Gastroesophageal sphincter (tissue), 4 donors: ENCODE measurements at regions not wholly inside any gene's neighbourhood (a gene's known extent, or its start where the extent isn't known, plus 50 kb on each side); places are given as distances from the start of the nearest gene placed in this dataset.
"Not testable (repeated sequence)": the region's sequence is repeated elsewhere in the genome, so short reads cannot be mapped to it uniquely, and the experiment has no call there.

ENCODE experiments used
- ATAC-seq: fragments of 150-250 bp; one replicate; pipeline ENCODE4 v1.9.1; 2016; ENCODE audit warnings: mild to moderate bottlenecking, moderate library complexity
- H3K27ac ChIP-seq, 4 donors: fragments of 200-600 bp; sonication (generic) in 3 of 4; 1 replicate in 3 of 4; 2 replicates in 1 of 4; pipeline ENCODE4 v1.5.1; 2016 to 2019
- H3K27me3 ChIP-seq: fragments of 200-600 bp; sonication (generic); one replicate; pipeline ENCODE4 v1.5.1; 2019
- H3K36me3 ChIP-seq, 2 donors: fragments of 200-600 bp; sonication (generic); one replicate each; pipeline ENCODE4 v1.5.1; 2019; ENCODE audit warnings: control low read depth in 1 of 2
- H3K4me1 ChIP-seq, 3 donors: fragments of 200-600 bp; sonication (generic); 1 replicate in 2 of 3; 2 replicates in 1 of 3; pipeline ENCODE4 v1.5.1; 2016 to 2019; ENCODE audit warnings: control low read depth in 2 of 3
- H3K4me3 ChIP-seq, 2 donors: fragments of 200-600 bp; sonication (generic); one replicate each; pipeline ENCODE4 v1.5.1; 2019; ENCODE audit warnings: mild to moderate bottlenecking in 1 of 2, moderate library complexity in 1 of 2
- H3K9me3 ChIP-seq, 3 donors: fragments of 200-600 bp; sonication (generic); one replicate each; pipeline ENCODE4 v1.5.1; 2017 to 2019; ENCODE audit warnings: control low read depth in 2 of 3
- CTCF ChIP-seq, 4 experiments: fragments of 200-600 bp in 2 of 4; fragments of 450-650 bp in 2 of 4; sonication (generic) in 1 of 4; IDR thresholded peaks; one replicate each; pipeline ENCODE4 v1.5.1; 2017 to 2019; ENCODE audit warnings: antibody characterized with exemption in 4 of 4, mild to moderate bottlenecking in 2 of 4, moderate library complexity in 2 of 4
- EP300 ChIP-seq: sonication (generic); formaldehyde crosslinking; IDR thresholded peaks from one replicate; pipeline ENCODE4 v1.6.1; 2017; ENCODE audit warnings: antibody characterized with exemption, mild to moderate bottlenecking
- POLR2A ChIP-seq, 2 donors: fragments of 450-650 bp; IDR thresholded peaks; one replicate each; pipeline ENCODE4 v1.6.1; 2017; ENCODE audit warnings: antibody characterized with exemption in 2 of 2, mild to moderate bottlenecking in 2 of 2, moderate library complexity in 1 of 2
- POLR2AphosphoS5 ChIP-seq: sonication (generic); formaldehyde crosslinking; IDR thresholded peaks from one replicate; pipeline ENCODE4 v1.6.1; 2017; ENCODE audit warnings: antibody characterized with exemption
- WGBS, 2 donors: methylation state at CpG; one replicate each; pipeline ENCODE4 v1.1.5; 2018; ENCODE audit warnings: low coverage in 1 of 2; 5-methylcytosine and 5-hydroxymethylcytosine counted together

DNA sequence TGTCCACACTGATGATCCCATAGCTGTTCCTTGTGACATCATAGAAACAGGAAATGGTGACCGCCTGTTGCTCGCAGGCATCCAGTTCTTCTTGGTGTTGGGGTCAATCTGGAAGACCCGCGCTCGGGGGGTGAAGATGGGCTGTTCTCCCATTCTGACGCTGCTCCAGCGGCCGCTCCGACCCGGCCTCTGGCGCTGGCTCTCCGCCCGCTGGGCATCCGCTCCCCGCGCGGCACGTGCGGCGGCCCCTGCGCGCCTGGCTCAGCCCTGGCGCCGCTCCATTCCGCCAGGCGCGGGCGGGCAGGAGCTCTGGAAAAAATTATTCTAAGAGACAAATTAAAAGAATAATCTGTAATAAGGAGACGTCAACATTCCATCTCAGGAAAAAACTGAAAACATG lies 761.1 kb downstream of the TMEM121 start:
- Histone ChIP-seq H3K4me3 (no peak overlapping the region), H3K4me1 (no peaks in the 10 kb centered on the region), H3K36me3 (no peaks in the 10 kb centered on the region), H3K27me3 (peaks cover 15% of the 10 kb centered on the region), H3K27ac (no peak overlapping the region), H3K9me3 (peaks cover 0 to 12% (median 0%) of the 10 kb centered on the region in 3 donors)
- TF ChIP-seq CTCF (IDR thresholded peaks at IDR 0.05) (no peak), POLR2A (IDR thresholded peaks at IDR 0.05) (no peak), EP300 (no peak), POLR2AphosphoS5 (no peak)
- ATAC-seq, result no peak
- 82% methylated on average over 1 of the region's 29 CpGs; no CpG with 5 or more reads in 1 of the 2 donors for WGBS, 2 donors

GRCh38 chr14:106291626-106292025 lies 765.2 kb downstream of the TMEM121 start:
- no peak overlapping the region for H3K4me3 ChIP-seq
- no peaks in the 10 kb centered on the region for H3K36me3 ChIP-seq
- peaks cover 14% of the 10 kb centered on the region for H3K27me3 ChIP-seq
- H3K9me3 ChIP-seq, result peaks cover 0 to 10% (median 0%) of the 10 kb centered on the region in 3 donors
- WGBS, 2 donors, result 49 to 50% methylated on average over 2 of the region's 2 CpGs
- no peak for ATAC-seq
- TF ChIP-seq CTCF (IDR thresholded peaks at IDR 0.05) (no peak), EP300 (no peak), POLR2A (IDR thresholded peaks at IDR 0.05) (no peak), POLR2AphosphoS5 (no peak)
- H3K27ac ChIP-seq, result no peak overlapping the region
- H3K4me1 ChIP-seq, result no peaks in the 10 kb centered on the region

DNA sequence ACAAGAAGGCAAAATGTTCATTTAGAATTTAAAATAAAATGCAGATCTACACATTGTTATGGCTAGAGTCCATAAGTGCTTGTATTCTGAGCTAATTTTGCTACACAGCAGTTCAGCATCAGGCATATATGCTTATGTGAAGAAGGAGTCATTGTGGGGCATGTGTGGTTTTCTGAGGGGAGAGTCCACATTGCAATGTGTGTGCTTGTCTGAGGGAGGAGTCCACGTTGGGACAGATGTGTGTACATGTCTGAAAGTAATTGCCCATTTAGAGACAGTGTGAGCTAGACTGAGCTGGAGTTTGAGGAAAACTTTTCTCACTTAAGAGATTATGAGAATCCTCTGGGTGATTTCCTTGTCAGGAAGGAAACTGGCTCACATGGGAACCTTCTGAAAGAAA lies 767.9 kb downstream of the TMEM121 start:
- Histone ChIP-seq H3K4me3 (no peak overlapping the region), H3K27me3 (no peaks in the 10 kb centered on the region), H3K9me3 (peaks cover 0 to 4% (median 0%) of the 10 kb centered on the region in 3 donors), H3K27ac (no peak overlapping the region), H3K36me3 (no peaks in the 10 kb centered on the region), H3K4me1 (no peaks in the 10 kb centered on the region)
- TF ChIP-seq EP300, result no peak
- no peak for TF ChIP-seq CTCF (IDR thresholded peaks at IDR 0.05)
- TF ChIP-seq POLR2A (IDR thresholded peaks at IDR 0.05), result no peak
- no peak for TF ChIP-seq POLR2AphosphoS5
- 0 to 6% methylated on average over 1 of the region's 1 CpG for WGBS, 2 donors
- no peak for ATAC-seq

- 83% methylated on average over 1 of the region's 2 CpGs; no CpG with 5 or more reads in 1 of the 2 donors for WGBS, 2 donors
- not testable (repeated sequence) for H3K36me3 ChIP-seq, H3K4me3 ChIP-seq, H3K27ac ChIP-seq, H3K9me3 ChIP-seq, H3K4me1 ChIP-seq, ATAC-seq
- H3K27me3 ChIP-seq, result peaks cover 21% of the 10 kb centered on the region
Measured at GRCh38 chr14:106300951-106301510, 774.6 kb downstream of the TMEM121 start.

- not testable (repeated sequence) for H3K27ac ChIP-seq, H3K9me3 ChIP-seq, H3K4me3 ChIP-seq, ATAC-seq, H3K4me1 ChIP-seq, H3K36me3 ChIP-seq
- H3K27me3 ChIP-seq, result peaks cover 21% of the 10 kb centered on the region
- WGBS, 2 donors, result 92% methylated on average over 2 of the region's 4 CpGs; no CpG with 5 or more reads in 1 of the 2 donors
Measured at GRCh38 chr14:106301609-106302008, 775.2 kb downstream of the TMEM121 start.

- no peak overlapping the region for H3K4me3 ChIP-seq
- TF ChIP-seq POLR2AphosphoS5 (no peak), POLR2A (IDR thresholded peaks at IDR 0.05) (no peak), CTCF (IDR thresholded peaks at IDR 0.05) (no peak), EP300 (no peak)
- H3K9me3 ChIP-seq, result peaks cover 0 to 3% (median 0%) of the 10 kb centered on the region in 3 donors
- no peak overlapping the region for H3K27ac ChIP-seq
- peaks cover 21% of the 10 kb centered on the region for H3K27me3 ChIP-seq
- no peak for ATAC-seq
- no peaks in the 10 kb centered on the region for H3K4me1 ChIP-seq
- 55 to 65% methylated on average over 2 to 4 of the region's 4 CpGs for WGBS, 2 donors
- no peaks in the 10 kb centered on the region for H3K36me3 ChIP-seq
Measured at GRCh38 chr14:106302661-106303060, 776.3 kb downstream of the TMEM121 start.
